MM.1S (cell line): ENCODE measurements at regions not wholly inside any gene's neighbourhood (a gene's known extent, or its start where the extent isn't known, plus 50 kb on each side); places are given as distances from the start of the nearest gene placed in this dataset.

Experiments
- EZH2 ChIP-seq: fragments of 300-600 bp; sonication (generic); optimal IDR thresholded peaks from 2 replicates; pipeline ENCODE3; 2017; ENCODE audit warnings: low read depth, mild to moderate bottlenecking, antibody characterized with exemption, low read length, mixed read lengths
- EZH2phosphoT487 ChIP-seq: fragments of 300-600 bp; sonication (generic); IDR thresholded peaks from 2 replicates; pipeline ENCODE4 v1.6.1; 2018; ENCODE audit warnings: antibody characterized with exemption, low read length
- TF ChIP-seq, protein P1 (sequence below): fragments of 300-600 bp; sonication (generic); IDR thresholded peaks from 2 replicates; pipeline ENCODE4 v1.5.1; 2016; ENCODE audit warnings: antibody characterized with exemption, low read length, mixed read lengths

- TF ChIP-seq, protein P1, sequence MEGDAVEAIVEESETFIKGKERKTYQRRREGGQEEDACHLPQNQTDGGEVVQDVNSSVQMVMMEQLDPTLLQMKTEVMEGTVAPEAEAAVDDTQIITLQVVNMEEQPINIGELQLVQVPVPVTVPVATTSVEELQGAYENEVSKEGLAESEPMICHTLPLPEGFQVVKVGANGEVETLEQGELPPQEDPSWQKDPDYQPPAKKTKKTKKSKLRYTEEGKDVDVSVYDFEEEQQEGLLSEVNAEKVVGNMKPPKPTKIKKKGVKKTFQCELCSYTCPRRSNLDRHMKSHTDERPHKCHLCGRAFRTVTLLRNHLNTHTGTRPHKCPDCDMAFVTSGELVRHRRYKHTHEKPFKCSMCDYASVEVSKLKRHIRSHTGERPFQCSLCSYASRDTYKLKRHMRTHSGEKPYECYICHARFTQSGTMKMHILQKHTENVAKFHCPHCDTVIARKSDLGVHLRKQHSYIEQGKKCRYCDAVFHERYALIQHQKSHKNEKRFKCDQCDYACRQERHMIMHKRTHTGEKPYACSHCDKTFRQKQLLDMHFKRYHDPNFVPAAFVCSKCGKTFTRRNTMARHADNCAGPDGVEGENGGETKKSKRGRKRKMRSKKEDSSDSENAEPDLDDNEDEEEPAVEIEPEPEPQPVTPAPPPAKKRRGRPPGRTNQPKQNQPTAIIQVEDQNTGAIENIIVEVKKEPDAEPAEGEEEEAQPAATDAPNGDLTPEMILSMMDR, result no peak
- no peak for TF ChIP-seq EZH2
- TF ChIP-seq EZH2phosphoT487, result no peak
Measured at GRCh38 chr18:55166260-55166598, 207.0 kb upstream of the CCDC68 start.
